ENCODE measurements at regions not wholly inside any gene's neighbourhood (a gene's known extent, or its start where the extent isn't known, plus 50 kb on each side); places are given as distances from the start of the nearest gene placed in this dataset.

DNA sequence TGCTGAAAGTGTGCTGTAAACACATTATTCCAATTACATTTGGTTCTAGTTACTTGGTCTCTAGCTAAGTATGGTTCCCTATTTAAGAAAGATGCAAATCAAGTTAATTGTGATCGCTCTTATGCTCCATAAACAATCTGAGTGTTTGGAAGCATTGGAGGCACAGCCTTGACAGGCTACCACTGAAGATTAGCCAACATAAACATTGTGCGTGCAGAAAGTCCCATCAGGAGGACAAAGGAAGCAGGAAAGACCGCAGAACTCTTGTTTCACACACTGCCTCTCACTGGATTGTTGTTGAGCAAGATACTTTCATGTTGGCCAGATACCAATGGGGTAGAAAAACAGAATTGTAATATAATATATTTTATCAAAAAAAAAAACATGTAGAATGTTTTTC, 814.4 kb downstream of the EFNB2 start:
- Histone ChIP-seq H3K4me3 (no peak overlapping the region), H3K4me1 (no peaks in the 10 kb centered on the region), H3K36me3 (no peaks in the 10 kb centered on the region), H3K27ac (no peak overlapping the region), H3K27me3 (peaks cover 0 to 3% (median 0%) of the 10 kb centered on the region in 7 donors), H3K9me3 (peaks cover 0 to 4% (median 0%) of the 10 kb centered on the region in 11 donors)
- TF ChIP-seq, protein P1, sequence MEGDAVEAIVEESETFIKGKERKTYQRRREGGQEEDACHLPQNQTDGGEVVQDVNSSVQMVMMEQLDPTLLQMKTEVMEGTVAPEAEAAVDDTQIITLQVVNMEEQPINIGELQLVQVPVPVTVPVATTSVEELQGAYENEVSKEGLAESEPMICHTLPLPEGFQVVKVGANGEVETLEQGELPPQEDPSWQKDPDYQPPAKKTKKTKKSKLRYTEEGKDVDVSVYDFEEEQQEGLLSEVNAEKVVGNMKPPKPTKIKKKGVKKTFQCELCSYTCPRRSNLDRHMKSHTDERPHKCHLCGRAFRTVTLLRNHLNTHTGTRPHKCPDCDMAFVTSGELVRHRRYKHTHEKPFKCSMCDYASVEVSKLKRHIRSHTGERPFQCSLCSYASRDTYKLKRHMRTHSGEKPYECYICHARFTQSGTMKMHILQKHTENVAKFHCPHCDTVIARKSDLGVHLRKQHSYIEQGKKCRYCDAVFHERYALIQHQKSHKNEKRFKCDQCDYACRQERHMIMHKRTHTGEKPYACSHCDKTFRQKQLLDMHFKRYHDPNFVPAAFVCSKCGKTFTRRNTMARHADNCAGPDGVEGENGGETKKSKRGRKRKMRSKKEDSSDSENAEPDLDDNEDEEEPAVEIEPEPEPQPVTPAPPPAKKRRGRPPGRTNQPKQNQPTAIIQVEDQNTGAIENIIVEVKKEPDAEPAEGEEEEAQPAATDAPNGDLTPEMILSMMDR (IDR thresholded peaks at IDR 0.05): no peak
- intact Hi-C loops (cut with DNase I): no loop called here
- ATAC-seq (no peak), DNase-seq (no peak)
- 55 to 66% methylated on average over 3 of the region's 3 CpGs for WGBS, 2 donors

DNA sequence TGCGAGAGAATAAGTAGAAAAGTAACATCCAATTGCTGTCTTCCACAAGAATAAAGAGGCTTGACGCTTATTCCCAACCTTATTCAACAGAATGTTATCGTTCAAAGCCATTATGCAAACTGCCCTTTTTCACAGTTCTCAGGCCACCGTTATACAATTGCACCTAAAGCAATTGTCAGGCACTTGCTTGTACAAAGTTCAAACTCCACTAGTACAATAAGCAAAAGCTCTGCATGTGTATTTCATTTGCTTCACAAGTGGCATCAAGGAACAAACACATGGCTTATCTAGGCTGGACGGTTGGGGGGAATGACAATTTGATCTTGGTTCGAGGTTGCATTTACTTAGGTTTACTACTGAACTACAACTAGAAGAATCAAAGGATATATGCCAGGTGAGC, 815.6 kb downstream of the EFNB2 start:
- H3K4me1 ChIP-seq: no peaks in the 10 kb centered on the region
- ATAC-seq (no peak), DNase-seq (no peak)
- WGBS, 2 donors: 85 to 91% methylated on average over 6 of the region's 6 CpGs
- TF ChIP-seq, protein P1 (IDR thresholded peaks at IDR 0.05): no peak
- H3K9me3 ChIP-seq: peaks cover 0 to 4% (median 0%) of the 10 kb centered on the region in 11 donors
- no peak overlapping the region for H3K4me3 ChIP-seq
- no peaks in the 10 kb centered on the region for H3K36me3 ChIP-seq
- no peaks in the 10 kb centered on the region for H3K27me3 ChIP-seq
- intact Hi-C loops (cut with DNase I): no loop called here
- no peak overlapping the region for H3K27ac ChIP-seq

- WGBS, 2 donors: 86 to 92% methylated on average over 3 of the region's 3 CpGs
- intact Hi-C loops (cut with DNase I): no loop called here
Measured at GRCh38 chr13:105709181-105709580, 826.3 kb downstream of the EFNB2 start.

DNA sequence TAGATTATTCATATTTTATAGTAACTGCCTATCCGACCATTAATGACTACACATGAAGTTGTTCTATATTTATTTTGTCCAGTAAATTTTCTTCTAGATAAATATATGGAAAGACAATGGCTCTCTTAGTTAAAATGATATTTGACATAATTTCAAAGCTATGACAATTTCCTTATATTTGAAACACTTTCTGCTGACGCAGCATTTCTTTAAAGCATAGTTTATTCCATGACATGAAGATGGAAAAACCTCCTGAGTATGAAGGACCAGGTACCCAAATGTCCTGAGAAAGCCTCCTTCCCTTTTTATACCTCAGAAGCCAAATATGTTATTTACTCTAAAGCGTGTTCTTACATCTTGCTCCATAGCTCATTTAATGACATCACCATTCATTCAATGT, 831.6 kb downstream of the EFNB2 start:
- intact Hi-C loops (cut with DNase I): no loop called here

More at GRCh38 chr13:105709181-105709580, 826.3 kb downstream of the EFNB2 start:
- DNase-seq: no peak
- H3K36me3 ChIP-seq: no peaks in the 10 kb centered on the region
- no peaks in the 10 kb centered on the region for H3K27me3 ChIP-seq
- no peaks in the 10 kb centered on the region for H3K4me1 ChIP-seq
- H3K4me3 ChIP-seq: no peak overlapping the region
- H3K9me3 ChIP-seq: peaks cover 0 to 6% (median 0%) of the 10 kb centered on the region in 11 donors
- no peak for ATAC-seq
- no peak overlapping the region for H3K27ac ChIP-seq
- TF ChIP-seq, protein P1 (IDR thresholded peaks at IDR 0.05): no peak

More for the DNA sequence above, 831.6 kb downstream of the EFNB2 start:
- TF ChIP-seq, protein P1 (IDR thresholded peaks at IDR 0.05): no peak
- ATAC-seq (no peak), DNase-seq (no peak)
- Histone ChIP-seq H3K4me1 (no peaks in the 10 kb centered on the region), H3K9me3 (peaks cover 0 to 11% (median 0%) of the 10 kb centered on the region in 11 donors), H3K36me3 (no peaks in the 10 kb centered on the region), H3K27ac (no peak overlapping the region), H3K4me3 (no peak overlapping the region), H3K27me3 (no peaks in the 10 kb centered on the region)
- 92 to 99% methylated on average over 3 of the region's 3 CpGs for WGBS, 2 donors
